ENCODE measurements at regions not wholly inside any gene's neighbourhood (a gene's known extent, or its start where the extent isn't known, plus 50 kb on each side); places are given as distances from the start of the nearest gene placed in this dataset.
"Not testable (repeated sequence)": the region's sequence is repeated elsewhere in the genome, so short reads cannot be mapped to it uniquely, and the experiment has no call there.

DNA sequence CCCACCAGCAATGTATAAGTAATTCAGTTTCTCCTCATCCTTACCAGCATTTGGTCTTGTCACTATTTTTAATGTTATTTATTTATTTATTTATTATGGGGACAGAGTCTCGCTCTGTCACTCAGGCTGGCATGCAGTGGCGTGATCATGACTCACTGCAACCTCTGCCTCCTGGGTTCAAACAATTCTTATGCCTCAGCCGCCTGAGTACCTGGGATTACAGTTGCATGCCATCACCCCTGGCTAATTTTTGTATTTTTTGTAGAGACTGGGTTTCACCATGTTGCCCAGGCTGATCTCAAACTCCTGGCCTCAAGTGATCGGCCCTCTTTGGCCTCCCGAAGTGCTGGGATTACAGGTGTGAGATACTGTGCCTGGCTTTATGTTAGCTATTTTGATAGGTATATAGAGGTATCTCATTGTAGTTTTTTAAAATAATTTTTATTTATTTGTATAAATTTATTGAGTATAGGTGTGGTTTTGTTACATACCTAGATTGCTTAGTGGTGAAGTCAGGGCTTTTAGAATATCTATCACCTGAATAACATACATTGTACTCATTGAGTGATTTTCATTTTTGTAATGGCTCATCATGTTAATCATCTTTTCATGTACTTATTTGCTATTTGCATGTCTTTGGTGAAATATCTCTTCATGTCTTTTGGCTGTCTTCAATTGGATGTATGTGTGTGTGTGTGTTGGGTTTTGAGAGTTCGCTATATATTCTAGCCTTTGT lies 53.3 kb downstream of the TANC2 start:
- intact Hi-C loops (cut with DNase I), result no loop called here
- Histone ChIP-seq H3K36me3 (ENCODE audit: control insufficient read depth in 1 of 2, insufficient read depth in 2 of 2, low read length in 1 of 2) (no peaks in the 10 kb centered on the region), H3K4me1 (ENCODE audit: control insufficient read depth in 1 of 2, insufficient read depth in 2 of 2, low read length in 2 of 2) (no peaks in the 10 kb centered on the region), H3K4me3 (ENCODE audit: low read length in 2 of 2) (no peak overlapping the region), H3K9me3 (ENCODE audit: control insufficient read depth, low read length) (no peaks in the 10 kb centered on the region), H3K27ac (ENCODE audit: low read depth in 1 of 2, low read length in 2 of 2) (no peak overlapping the region), H3K27me3 (ENCODE audit: control insufficient read depth in 1 of 2, insufficient read depth in 2 of 2, low read length in 1 of 2) (no peaks in the 10 kb centered on the region)
- WGBS, 2 donors, result 96 to 99% methylated on average over 6 of the region's 6 CpGs
- ATAC-seq (ENCODE audit: low FRiP score), result no peak
- no peak for DNase-seq

GRCh38 chr17:63022567-63022966 lies 56.5 kb downstream of the TANC2 start:
- intact Hi-C loops (cut with DNase I), result no loop called here
- no peaks in the 10 kb centered on the region for H3K36me3 ChIP-seq (ENCODE audit: control insufficient read depth in 1 of 2, insufficient read depth in 2 of 2, low read length in 1 of 2)
- ATAC-seq (ENCODE audit: low FRiP score) (no peak), DNase-seq (no peak)
- no peak overlapping the region for H3K27ac ChIP-seq (ENCODE audit: low read depth in 1 of 2, low read length in 2 of 2)
- no peak overlapping the region for H3K4me3 ChIP-seq (ENCODE audit: low read length in 2 of 2)
- 99 to 100% methylated on average over 1 of the region's 1 CpG for WGBS, 2 donors
- H3K27me3 ChIP-seq (ENCODE audit: control insufficient read depth in 1 of 2, insufficient read depth in 2 of 2, low read length in 1 of 2), result no peaks in the 10 kb centered on the region
- H3K4me1 ChIP-seq (ENCODE audit: control insufficient read depth in 1 of 2, insufficient read depth in 2 of 2, low read length in 2 of 2), result no peaks in the 10 kb centered on the region
- no peaks in the 10 kb centered on the region for H3K9me3 ChIP-seq (ENCODE audit: control insufficient read depth, low read length)

DNA sequence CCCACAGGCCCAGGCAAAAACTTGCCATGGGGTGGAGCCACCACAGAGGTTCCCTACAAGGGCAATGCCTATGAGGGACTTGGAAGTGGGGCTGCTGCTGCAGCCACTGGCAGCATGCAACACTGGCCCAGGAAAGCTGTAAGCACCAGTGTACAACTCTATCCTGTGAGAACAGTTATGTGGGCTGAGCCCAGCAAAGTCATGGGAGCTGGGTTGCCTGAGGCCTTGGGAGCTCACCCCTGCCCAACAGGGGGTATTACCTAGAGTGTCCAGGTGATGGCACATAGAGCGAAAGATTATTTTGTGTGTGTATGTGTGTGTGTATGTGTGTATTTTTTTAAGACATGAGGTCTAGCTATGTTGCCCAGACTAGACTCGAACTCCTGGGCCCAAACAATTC lies 57.0 kb downstream of the TANC2 start:
- H3K36me3 ChIP-seq (ENCODE audit: control insufficient read depth in 1 of 2, insufficient read depth in 2 of 2, low read length in 1 of 2), result no peaks in the 10 kb centered on the region
- DNase-seq (no peak), ATAC-seq (ENCODE audit: low FRiP score) (no peak)
- no peak overlapping the region for H3K4me3 ChIP-seq (ENCODE audit: low read length in 2 of 2)
- H3K27ac ChIP-seq (ENCODE audit: low read depth in 1 of 2, low read length in 2 of 2), result no peak overlapping the region
- H3K27me3 ChIP-seq (ENCODE audit: control insufficient read depth in 1 of 2, insufficient read depth in 2 of 2, low read length in 1 of 2), result no peaks in the 10 kb centered on the region
- no peaks in the 10 kb centered on the region for H3K4me1 ChIP-seq (ENCODE audit: control insufficient read depth in 1 of 2, insufficient read depth in 2 of 2, low read length in 2 of 2)
- intact Hi-C loops (cut with DNase I), result no loop called here
- no peaks in the 10 kb centered on the region for H3K9me3 ChIP-seq (ENCODE audit: control insufficient read depth, low read length)
- 95 to 97% methylated on average over 2 of the region's 2 CpGs for WGBS, 2 donors

- intact Hi-C loops (cut with DNase I), result no loop called here
- ATAC-seq (ENCODE audit: low FRiP score), result no peak
- Histone ChIP-seq H3K4me3 (ENCODE audit: low read length in 2 of 2) (no peak overlapping the region), H3K27me3 (ENCODE audit: control insufficient read depth in 1 of 2, insufficient read depth in 2 of 2, low read length in 1 of 2) (no peaks in the 10 kb centered on the region), H3K27ac (ENCODE audit: low read depth in 1 of 2, low read length in 2 of 2) (no peak overlapping the region), H3K36me3 (ENCODE audit: control insufficient read depth in 1 of 2, insufficient read depth in 2 of 2, low read length in 1 of 2) (no peaks in the 10 kb centered on the region), H3K4me1 (ENCODE audit: control insufficient read depth in 1 of 2, insufficient read depth in 2 of 2, low read length in 2 of 2) (no peaks in the 10 kb centered on the region), H3K9me3 (ENCODE audit: control insufficient read depth, low read length) (no peaks in the 10 kb centered on the region)
- WGBS, 2 donors, result 84 to 87% methylated on average over 4 of the region's 4 CpGs
- DNase-seq, result no peak
Observed at GRCh38 chr17:63024201-63024600, 58.2 kb downstream of the TANC2 start.

DNA sequence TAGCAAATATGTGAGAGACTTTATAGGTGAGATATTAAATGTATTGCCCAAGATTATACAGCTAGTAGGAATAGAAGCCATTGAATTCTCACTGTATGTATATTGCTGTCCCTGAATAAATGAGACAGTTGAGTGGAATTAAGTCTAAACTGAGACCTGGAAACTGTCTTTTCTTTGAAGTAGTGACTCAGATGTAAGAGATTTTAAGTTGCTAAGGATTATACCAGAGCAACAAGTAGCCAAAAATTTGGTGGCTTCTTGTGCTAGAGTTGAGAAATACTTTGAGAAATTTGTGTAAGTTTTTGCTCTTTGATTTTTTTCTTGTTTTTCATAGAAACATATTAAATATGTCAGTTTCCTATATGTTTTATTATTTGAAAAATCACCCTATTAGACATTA lies 58.7 kb downstream of the TANC2 start:
- Histone ChIP-seq H3K4me1 (ENCODE audit: control insufficient read depth in 1 of 2, insufficient read depth in 2 of 2, low read length in 2 of 2) (peaks cover 0 to 2% of the 10 kb centered on the region in 2 donors), H3K36me3 (ENCODE audit: control insufficient read depth in 1 of 2, insufficient read depth in 2 of 2, low read length in 1 of 2) (no peaks in the 10 kb centered on the region), H3K27me3 (ENCODE audit: control insufficient read depth in 1 of 2, insufficient read depth in 2 of 2, low read length in 1 of 2) (no peaks in the 10 kb centered on the region), H3K4me3 (ENCODE audit: low read length in 2 of 2) (no peak overlapping the region), H3K9me3 (ENCODE audit: control insufficient read depth, low read length) (no peaks in the 10 kb centered on the region), H3K27ac (ENCODE audit: low read depth in 1 of 2, low read length in 2 of 2) (no peak overlapping the region)
- DNase-seq (no peak), ATAC-seq (ENCODE audit: low FRiP score) (no peak)
- intact Hi-C loops (cut with DNase I), result no loop called here

DNA sequence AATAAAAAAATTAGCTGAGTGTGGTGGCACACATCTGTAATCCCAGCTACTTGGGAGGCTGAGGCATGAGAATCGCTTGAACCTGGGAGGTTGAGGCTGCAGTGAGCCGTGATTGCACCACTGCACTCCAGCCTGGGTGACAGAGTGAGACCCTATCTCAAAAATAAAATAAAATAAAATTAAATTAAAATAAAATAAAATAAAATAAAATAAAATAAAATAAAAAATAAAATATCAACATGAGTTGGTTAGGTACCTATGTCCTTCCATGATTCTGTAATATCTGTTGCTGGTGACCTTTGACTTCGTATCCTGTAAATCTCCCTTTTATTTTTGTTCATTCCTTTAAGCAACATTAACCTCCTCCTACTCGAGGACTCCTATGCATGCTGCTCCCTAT lies 59.6 kb downstream of the TANC2 start:
- H3K4me3 ChIP-seq (ENCODE audit: low read length in 2 of 2); H3K9me3 ChIP-seq (ENCODE audit: control insufficient read depth, low read length); H3K4me1 ChIP-seq (ENCODE audit: control insufficient read depth in 1 of 2, insufficient read depth in 2 of 2, low read length in 2 of 2); ATAC-seq (ENCODE audit: low FRiP score); H3K36me3 ChIP-seq (ENCODE audit: control insufficient read depth in 1 of 2, insufficient read depth in 2 of 2, low read length in 1 of 2); DNase-seq; H3K27ac ChIP-seq (ENCODE audit: low read depth in 1 of 2, low read length in 2 of 2); intact Hi-C loops (cut with DNase I); H3K27me3 ChIP-seq (ENCODE audit: control insufficient read depth in 1 of 2, insufficient read depth in 2 of 2, low read length in 1 of 2): not testable (repeated sequence)
- 93 to 94% methylated on average over 4 of the region's 4 CpGs for WGBS, 2 donors

- intact Hi-C loops (cut with DNase I), result no loop called here
- Histone ChIP-seq H3K27me3 (ENCODE audit: control insufficient read depth in 1 of 2, insufficient read depth in 2 of 2, low read length in 1 of 2) (no peaks in the 10 kb centered on the region), H3K4me1 (ENCODE audit: control insufficient read depth in 1 of 2, insufficient read depth in 2 of 2, low read length in 2 of 2) (peaks cover 2 to 10% of the 10 kb centered on the region in 2 donors), H3K4me3 (ENCODE audit: low read length in 2 of 2) (no peak overlapping the region), H3K27ac (ENCODE audit: low read depth in 1 of 2, low read length in 2 of 2) (no peak overlapping the region), H3K36me3 (ENCODE audit: control insufficient read depth in 1 of 2, insufficient read depth in 2 of 2, low read length in 1 of 2) (peaks cover 0 to 2% of the 10 kb centered on the region in 2 donors), H3K9me3 (ENCODE audit: control insufficient read depth, low read length) (no peaks in the 10 kb centered on the region)
- no peak for DNase-seq
- no peak for ATAC-seq (ENCODE audit: low FRiP score)
Observed at GRCh38 chr17:63029541-63029940, 63.5 kb downstream of the TANC2 start.

GRCh38 chr17:63032142-63032541 lies 66.1 kb downstream of the TANC2 start:
- peaks cover 0 to 2% of the 10 kb centered on the region in 2 donors for H3K36me3 ChIP-seq (ENCODE audit: control insufficient read depth in 1 of 2, insufficient read depth in 2 of 2, low read length in 1 of 2)
- WGBS, 2 donors, result 93 to 99% methylated on average over 2 of the region's 2 CpGs
- H3K9me3 ChIP-seq (ENCODE audit: control insufficient read depth, low read length), result no peaks in the 10 kb centered on the region
- H3K4me3 ChIP-seq (ENCODE audit: low read length in 2 of 2), result no peak overlapping the region
- peaks cover 2 to 10% of the 10 kb centered on the region in 2 donors for H3K4me1 ChIP-seq (ENCODE audit: control insufficient read depth in 1 of 2, insufficient read depth in 2 of 2, low read length in 2 of 2)
- no peak overlapping the region for H3K27ac ChIP-seq (ENCODE audit: low read depth in 1 of 2, low read length in 2 of 2)
- no peaks in the 10 kb centered on the region for H3K27me3 ChIP-seq (ENCODE audit: control insufficient read depth in 1 of 2, insufficient read depth in 2 of 2, low read length in 1 of 2)
- DNase-seq, result no peak
- intact Hi-C loops (cut with DNase I), result no loop called here
- no peak for ATAC-seq (ENCODE audit: low FRiP score)

- Histone ChIP-seq H3K4me3 (ENCODE audit: low read length in 2 of 2) (no peak overlapping the region), H3K36me3 (ENCODE audit: control insufficient read depth in 1 of 2, insufficient read depth in 2 of 2, low read length in 1 of 2) (peaks cover 0 to 2% of the 10 kb centered on the region in 2 donors), H3K4me1 (ENCODE audit: control insufficient read depth in 1 of 2, insufficient read depth in 2 of 2, low read length in 2 of 2) (peaks cover 2 to 10% of the 10 kb centered on the region in 2 donors), H3K9me3 (ENCODE audit: control insufficient read depth, low read length) (no peaks in the 10 kb centered on the region), H3K27ac (ENCODE audit: low read depth in 1 of 2, low read length in 2 of 2) (no peak overlapping the region), H3K27me3 (ENCODE audit: control insufficient read depth in 1 of 2, insufficient read depth in 2 of 2, low read length in 1 of 2) (no peaks in the 10 kb centered on the region)
- intact Hi-C loops (cut with DNase I), result no loop called here
- ATAC-seq (ENCODE audit: low FRiP score) (no peak), DNase-seq (no peak)
- 91 to 94% methylated on average over 2 of the region's 2 CpGs for WGBS, 2 donors
Observed at GRCh38 chr17:63033142-63033541, 67.1 kb downstream of the TANC2 start.
